GM20000 (cell line): ENCODE measurements at regions not wholly inside any gene's neighbourhood (a gene's known extent, or its start where the extent isn't known, plus 50 kb on each side); places are given as distances from the start of the nearest gene placed in this dataset.

ENCODE experiments used
- DNase-seq: peaks from one replicate; pipeline ENCODE4 v3.0.0; 2012; ENCODE audit warnings: low spot score
- CTCF ChIP-seq: IDR thresholded peaks from 2 replicates; pipeline ENCODE4 v1.5.1; 2012; ENCODE audit warnings: mild to moderate bottlenecking, control low read depth; ENCODE audit errors: extremely low read depth, missing control alignments

DNA sequence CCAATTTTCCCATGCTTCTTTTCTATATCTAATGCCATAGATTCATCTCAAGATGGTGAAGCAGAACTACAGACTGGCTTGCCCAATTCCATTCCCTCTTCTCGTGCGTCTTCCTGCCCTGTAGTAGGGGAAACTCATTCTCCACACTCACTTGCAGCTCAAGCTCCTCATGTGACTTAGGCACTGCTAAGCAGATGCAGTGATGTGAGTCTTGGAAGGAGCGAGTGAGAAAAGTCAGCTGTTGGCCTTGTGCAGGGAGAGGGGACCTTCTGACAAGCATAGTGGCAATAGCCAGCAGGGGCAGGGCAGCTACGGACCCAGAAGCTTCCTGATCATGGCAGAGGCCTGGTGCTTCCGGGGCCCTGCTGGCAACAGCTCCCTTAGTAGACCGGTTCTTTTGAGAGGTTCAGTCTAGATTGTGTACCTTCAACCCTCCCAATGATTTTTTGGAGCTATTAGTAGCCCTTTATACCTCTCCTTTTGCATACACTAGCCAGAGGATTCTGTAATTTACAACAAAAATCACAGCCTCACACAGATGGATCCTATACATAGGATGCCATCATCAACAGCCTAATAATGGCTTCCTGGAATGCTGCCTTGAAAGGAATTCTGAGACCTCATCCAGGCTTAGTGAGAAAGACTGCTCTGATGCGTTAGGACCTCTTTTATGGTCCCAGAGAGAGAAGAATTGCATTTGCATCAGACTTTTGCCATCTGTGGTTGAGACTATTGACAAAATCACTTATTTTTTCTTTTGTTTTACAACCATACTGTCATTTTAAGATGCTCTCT lies 121.5 kb upstream of the RIPOR2 start:
- DNase-seq, result no peak
- TF ChIP-seq CTCF, result no peak

- no peak for TF ChIP-seq CTCF
- no peak for DNase-seq
Observed at GRCh38 chr6:25058441-25058840, 122.7 kb upstream of the RIPOR2 start.

DNA sequence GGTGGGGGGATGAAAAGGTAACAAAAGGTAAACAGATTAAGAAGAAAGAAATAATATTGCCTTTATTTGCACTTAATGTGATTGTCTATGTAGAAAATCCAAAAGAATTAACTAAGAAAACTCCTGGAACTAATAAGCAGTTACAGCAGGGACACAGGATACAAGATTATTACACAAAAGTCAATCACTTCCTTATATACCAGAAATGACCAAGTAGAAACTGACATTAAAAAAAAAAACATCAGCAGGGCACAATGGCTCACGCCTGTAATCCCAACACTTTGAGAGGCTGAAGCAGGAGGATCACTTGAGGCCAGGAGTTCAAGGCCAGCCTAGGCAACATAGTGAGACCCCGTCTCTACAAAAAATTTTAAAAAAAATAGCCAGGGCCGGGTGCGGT lies 123.2 kb upstream of the RIPOR2 start:
- TF ChIP-seq CTCF, result no peak
- DNase-seq, result no peak

GRCh38 chr6:25060522-25060921 lies 124.8 kb upstream of the RIPOR2 start:
- no peak for TF ChIP-seq CTCF
- DNase-seq, result no peak

GRCh38 chr6:25061289-25061936 lies 125.7 kb upstream of the RIPOR2 start:
- no peak for TF ChIP-seq CTCF
- no peak for DNase-seq

- DNase-seq, result no peak
- no peak for TF ChIP-seq CTCF
Observed at GRCh38 chr6:25062070-25062811, 126.5 kb upstream of the RIPOR2 start.

DNA sequence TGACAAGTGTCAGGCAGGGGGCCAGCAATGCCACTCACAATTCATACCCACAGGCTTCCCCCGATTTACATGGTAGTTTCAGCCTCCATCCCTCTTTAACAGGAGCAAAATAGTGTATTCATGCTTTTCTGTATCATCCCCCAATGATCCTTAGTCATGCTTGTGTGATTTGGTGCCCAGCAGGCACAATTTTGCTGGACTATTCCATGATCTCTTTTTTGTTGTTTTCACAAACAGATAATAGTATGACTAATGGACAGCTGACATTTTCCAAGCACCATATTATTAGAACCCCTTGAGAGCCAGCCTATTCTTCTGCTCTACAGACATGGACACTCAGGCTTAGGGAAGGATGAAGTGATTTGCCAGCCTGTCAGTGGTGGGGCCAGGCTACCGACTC lies 128.2 kb upstream of the RIPOR2 start:
- no peak for TF ChIP-seq CTCF

More for the DNA sequence above, 128.2 kb upstream of the RIPOR2 start:
- no peak for DNase-seq
